Omental fat pad (tissue), 3 donors: ENCODE measurements at regions not wholly inside any gene's neighbourhood (a gene's known extent, or its start where the extent isn't known, plus 50 kb on each side); places are given as distances from the start of the nearest gene placed in this dataset.

Experiments used
- ATAC-seq: fragments of 150-250 bp; one replicate; pipeline ENCODE4 v1.9.1; 2016; ENCODE audit warnings: mild to moderate bottlenecking, moderate library complexity; ENCODE audit not compliant: low FRiP score
- DNase-seq: peaks from one replicate; pipeline ENCODE4 v3.0.0-alpha.2; 2019; ENCODE audit warnings: low spot score
- CTCF ChIP-seq, 3 donors: fragments of 450-650 bp; IDR thresholded peaks; one replicate each; pipeline ENCODE4 v1.5.1; 2016 to 2017; ENCODE audit warnings: antibody characterized with exemption in 3 of 3, mild to moderate bottlenecking in 3 of 3, moderate library complexity in 2 of 3

DNA sequence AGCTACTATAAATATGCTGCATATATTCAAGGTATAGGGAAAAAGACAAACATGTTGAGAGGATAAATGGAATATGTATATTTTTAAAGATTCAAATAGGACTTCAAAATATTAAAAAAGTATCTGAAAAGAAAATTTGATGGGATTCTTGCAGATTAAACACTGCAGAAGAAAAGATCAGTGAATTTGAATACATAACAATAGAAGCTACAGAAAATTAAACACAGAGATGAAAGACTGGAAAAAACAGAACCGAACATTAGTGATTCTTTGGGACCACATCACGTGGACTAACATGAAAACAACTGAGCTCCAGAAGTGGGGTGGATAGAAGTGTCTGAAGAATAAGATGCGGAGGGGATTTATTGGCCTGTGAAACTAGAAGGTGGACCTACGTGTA, 217.2 kb downstream of the RFC3 start:
- no peak for ATAC-seq
- no peak for TF ChIP-seq CTCF (IDR thresholded peaks at IDR 0.05)

GRCh38 chr13:34035676-34036325, 217.9 kb downstream of the RFC3 start:
- no peak for TF ChIP-seq CTCF (IDR thresholded peaks at IDR 0.05)
- ATAC-seq (no peak), DNase-seq (no peak)

More for the DNA sequence above, 217.2 kb downstream of the RFC3 start:
- no peak for DNase-seq

DNA sequence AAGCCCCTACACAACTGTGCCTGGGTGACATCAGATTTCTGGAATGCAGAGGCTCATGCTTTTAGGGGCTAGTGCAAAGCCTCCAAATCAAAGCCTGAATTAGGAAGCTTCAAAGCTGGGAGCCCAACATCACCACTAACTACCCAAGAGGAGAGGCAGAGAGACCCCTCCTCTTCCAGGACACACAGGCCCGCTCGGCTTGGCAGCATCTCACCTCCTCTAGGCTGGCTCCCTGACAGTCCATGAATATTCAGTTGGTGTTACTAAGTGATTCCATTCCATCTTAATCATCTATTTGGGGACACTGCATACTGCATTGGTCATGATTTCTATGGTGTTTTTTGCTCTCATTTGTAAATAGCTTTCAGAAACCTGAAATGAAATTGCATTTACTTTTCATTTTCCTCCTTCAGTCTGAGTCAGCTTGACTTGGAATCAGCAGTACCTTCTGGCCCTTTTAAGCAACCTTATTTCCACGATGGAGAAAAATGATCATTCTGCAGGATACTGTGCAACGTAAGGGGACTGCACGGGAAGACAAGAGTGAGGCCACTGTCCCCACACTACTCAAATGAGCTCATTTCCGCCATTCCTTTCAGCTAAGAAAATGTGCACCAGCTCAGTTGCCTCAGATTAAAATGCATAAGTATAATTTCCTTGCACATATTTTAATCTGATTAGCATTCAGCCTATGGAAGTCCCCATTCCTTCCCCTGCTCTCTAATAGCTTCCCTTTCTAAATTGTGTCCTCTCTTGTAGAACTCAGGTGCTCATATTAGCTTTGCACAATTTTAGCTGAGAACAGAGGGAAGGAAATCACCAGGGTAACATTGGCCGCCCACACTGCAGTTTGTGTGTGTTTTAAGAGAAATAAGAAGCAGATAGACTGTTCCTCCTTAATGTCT, 219.9 kb downstream of the RFC3 start:
- ATAC-seq, result no peak
- DNase-seq, result no peak
- TF ChIP-seq CTCF (IDR thresholded peaks at IDR 0.05), result no peak

- ATAC-seq (no peak), DNase-seq (no peak)
- TF ChIP-seq CTCF (IDR thresholded peaks at IDR 0.05), result no peak
Observed at GRCh38 chr13:34038541-34039068, 220.7 kb downstream of the RFC3 start.

GRCh38 chr13:34039678-34040077, 221.7 kb downstream of the RFC3 start:
- DNase-seq, result no peak

GRCh38 chr13:34040863-34041262, 222.9 kb downstream of the RFC3 start:
- TF ChIP-seq CTCF (IDR thresholded peaks at IDR 0.05), result no peak
- DNase-seq (no peak), ATAC-seq (no peak)

More at GRCh38 chr13:34039678-34040077, 221.7 kb downstream of the RFC3 start:
- TF ChIP-seq CTCF (IDR thresholded peaks at IDR 0.05), result no peak
- ATAC-seq, result no peak
